Spinal cord (tissue), 9 donors: ENCODE measurements at regions not wholly inside any gene's neighbourhood (a gene's known extent, or its start where the extent isn't known, plus 50 kb on each side); places are given as distances from the start of the nearest gene placed in this dataset.

Source experiments
- DNase-seq, 6 donors: peaks; one replicate each; pipeline versions ENCODE4 v3.0.0 to v3.0.0-alpha.2; 2013 to 2015; ENCODE audit warnings: low spot score in 6 of 6, low read depth in 4 of 6
- H3K27ac ChIP-seq: one replicate; pipeline ENCODE4 v1.5.1; 2013; ENCODE audit warnings: low read depth, low read length, control low read depth
- H3K27me3 ChIP-seq: one replicate; pipeline ENCODE4 v1.6.1; 2013; ENCODE audit warnings: low read length; ENCODE audit not compliant: control insufficient read depth, insufficient read depth
- H3K36me3 ChIP-seq: one replicate; pipeline ENCODE4 v1.6.1; 2013; ENCODE audit warnings: low read length; ENCODE audit not compliant: control insufficient read depth, insufficient read depth
- H3K4me1 ChIP-seq: one replicate; pipeline ENCODE4 v1.6.1; 2013; ENCODE audit warnings: low read length; ENCODE audit not compliant: control insufficient read depth, insufficient read depth
- H3K4me3 ChIP-seq: one replicate; pipeline ENCODE4 v1.5.1; 2013; ENCODE audit warnings: low read depth, low read length, control low read depth
- H3K9me3 ChIP-seq: one replicate; pipeline ENCODE4 v1.6.1; 2013; ENCODE audit warnings: low read length; ENCODE audit not compliant: control insufficient read depth, insufficient read depth
- WGBS: methylation state at CpG from one replicate; pipeline ENCODE4 v1.1.5; 2013; ENCODE audit warnings: missing lambda C conversion rate; ENCODE audit not compliant: insufficient coverage; 5-methylcytosine and 5-hydroxymethylcytosine counted together
- donor health status: healthy.

- no peak overlapping the region for H3K27ac ChIP-seq
- no peak overlapping the region for H3K4me3 ChIP-seq
- WGBS, result 88% methylated on average over 10 of the region's 11 CpGs
- no peaks in the 10 kb centered on the region for H3K27me3 ChIP-seq
- no peaks in the 10 kb centered on the region for H3K36me3 ChIP-seq
- H3K4me1 ChIP-seq, result no peaks in the 10 kb centered on the region
- no peaks in the 10 kb centered on the region for H3K9me3 ChIP-seq
- DNase-seq, result no peak
Measured at GRCh38 chr2:59413751-59414570, 1139.5 kb downstream of the BCL11A start.

DNA sequence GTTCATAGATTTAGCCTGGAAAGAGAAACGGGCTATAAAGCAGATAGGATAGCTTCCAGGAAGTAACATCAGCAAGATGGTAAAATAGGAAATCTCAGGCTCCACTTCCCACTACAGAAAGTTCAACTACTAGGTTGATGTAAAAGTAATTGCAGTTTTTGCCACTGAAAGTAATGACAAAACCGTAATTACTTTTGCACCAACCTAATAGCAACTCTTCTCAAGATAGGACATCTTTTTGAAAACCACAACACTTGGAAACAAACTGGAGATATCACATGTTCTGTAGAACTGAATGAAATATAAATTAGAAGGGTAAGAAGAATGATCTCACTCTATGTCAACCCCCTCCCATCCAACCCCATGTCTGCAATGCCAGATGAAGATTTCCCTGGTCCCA lies 1154.3 kb downstream of the BCL11A start:
- Histone ChIP-seq H3K27me3 (no peaks in the 10 kb centered on the region), H3K36me3 (no peaks in the 10 kb centered on the region), H3K4me1 (no peaks in the 10 kb centered on the region), H3K27ac (no peak overlapping the region), H3K4me3 (no peak overlapping the region), H3K9me3 (no peaks in the 10 kb centered on the region)
- DNase-seq, result no peak
- WGBS, result no CpG with 5 or more reads among the region's 2 CpGs

GRCh38 chr2:59398081-59398480 lies 1155.4 kb downstream of the BCL11A start:
- H3K4me1 ChIP-seq, result no peaks in the 10 kb centered on the region
- H3K4me3 ChIP-seq, result no peak overlapping the region
- H3K9me3 ChIP-seq, result no peaks in the 10 kb centered on the region
- no peak overlapping the region for H3K27ac ChIP-seq
- no peak for DNase-seq
- H3K27me3 ChIP-seq, result no peaks in the 10 kb centered on the region
- no peaks in the 10 kb centered on the region for H3K36me3 ChIP-seq

DNA sequence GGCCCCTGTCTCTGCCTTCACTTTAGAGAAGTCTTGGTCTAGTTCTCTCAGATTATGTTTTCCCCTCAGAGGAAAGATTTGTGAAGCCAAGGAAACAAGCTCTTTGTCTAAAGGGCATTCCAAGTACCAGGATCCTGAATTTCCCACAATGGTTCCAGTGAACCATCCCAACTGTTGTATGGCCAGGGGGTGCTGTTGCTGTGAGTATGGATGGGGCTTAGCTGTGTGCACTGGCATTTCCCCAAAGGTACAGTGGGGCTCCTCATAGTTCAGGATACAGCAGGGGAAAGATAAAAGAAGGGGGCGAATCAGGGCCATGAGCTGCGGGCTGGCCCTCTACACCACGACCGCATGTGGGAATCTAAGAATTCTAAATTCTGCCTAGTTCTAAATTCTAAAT lies 1154.0 kb upstream of the FANCL start:
- Histone ChIP-seq H3K27ac (no peak overlapping the region), H3K4me1 (no peaks in the 10 kb centered on the region), H3K9me3 (no peaks in the 10 kb centered on the region), H3K27me3 (no peaks in the 10 kb centered on the region), H3K4me3 (no peak overlapping the region), H3K36me3 (no peaks in the 10 kb centered on the region)
- DNase-seq, result peak in 1 of 6 donors; percentile 2
- WGBS, result no CpG with 5 or more reads among the region's 4 CpGs

DNA sequence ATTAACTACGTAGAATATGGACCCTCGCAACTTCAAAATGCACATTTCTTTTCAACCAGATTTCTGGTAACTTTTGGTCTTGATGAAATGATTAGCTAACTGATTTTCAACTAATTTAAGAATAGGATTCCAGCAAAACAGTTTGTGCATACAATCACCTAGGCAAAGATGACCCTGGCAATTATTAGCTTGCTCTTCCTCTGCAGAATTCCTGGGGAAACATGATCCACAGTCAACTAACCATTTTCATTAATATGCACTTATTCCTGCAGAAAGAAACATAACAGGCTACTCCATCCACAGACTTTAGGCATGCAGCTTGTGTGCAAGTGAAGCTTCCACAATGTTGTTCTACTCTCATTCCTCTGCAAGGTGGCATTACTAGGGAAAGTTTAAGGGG lies 1150.8 kb upstream of the FANCL start:
- Histone ChIP-seq H3K27ac (no peak overlapping the region), H3K4me1 (no peaks in the 10 kb centered on the region), H3K4me3 (no peak overlapping the region), H3K27me3 (no peaks in the 10 kb centered on the region), H3K9me3 (no peaks in the 10 kb centered on the region), H3K36me3 (no peaks in the 10 kb centered on the region)
- DNase-seq, result no peak
- WGBS, result no CpG with 5 or more reads among the region's 2 CpGs

DNA sequence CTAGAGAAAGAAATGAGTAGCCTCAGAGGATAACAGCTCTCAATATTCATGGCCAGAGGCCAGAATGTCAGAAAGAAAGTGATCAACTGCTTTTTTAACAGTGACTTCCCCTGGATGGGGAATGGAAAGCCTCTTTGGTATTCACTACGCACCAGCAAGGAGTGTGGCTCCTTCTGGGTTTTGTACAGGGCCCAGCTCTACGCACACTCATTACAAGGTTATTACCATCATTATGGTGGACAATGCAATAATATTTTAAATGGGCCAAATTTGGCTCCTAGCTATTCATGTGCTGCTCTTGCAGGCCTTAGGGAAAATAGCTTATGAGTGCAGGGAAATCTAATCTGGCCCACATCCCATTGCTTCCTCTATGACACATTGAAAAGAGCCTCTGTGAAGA lies 1149.5 kb upstream of the FANCL start:
- no peaks in the 10 kb centered on the region for H3K4me1 ChIP-seq
- H3K36me3 ChIP-seq, result no peaks in the 10 kb centered on the region
- H3K27ac ChIP-seq, result no peak overlapping the region
- no peaks in the 10 kb centered on the region for H3K27me3 ChIP-seq
- no peak for DNase-seq
- no peak overlapping the region for H3K4me3 ChIP-seq
- no peaks in the 10 kb centered on the region for H3K9me3 ChIP-seq
- WGBS, result 80% methylated on average over 1 of the region's 2 CpGs

GRCh38 chr2:59389240-59389639 lies 1148.1 kb upstream of the FANCL start:
- Histone ChIP-seq H3K36me3 (no peaks in the 10 kb centered on the region), H3K27ac (no peak overlapping the region), H3K27me3 (no peaks in the 10 kb centered on the region), H3K4me3 (no peak overlapping the region), H3K4me1 (no peaks in the 10 kb centered on the region), H3K9me3 (no peaks in the 10 kb centered on the region)
- peak in 1 of 6 donors; percentile 12 for DNase-seq
- WGBS, result no CpG with 5 or more reads among the region's 1 CpG

- DNase-seq, result no peak
- Histone ChIP-seq H3K9me3 (no peaks in the 10 kb centered on the region), H3K27me3 (no peaks in the 10 kb centered on the region), H3K4me1 (no peaks in the 10 kb centered on the region), H3K36me3 (no peaks in the 10 kb centered on the region), H3K27ac (no peak overlapping the region), H3K4me3 (no peak overlapping the region)
- no CpG with 5 or more reads among the region's 10 CpGs for WGBS
Measured at GRCh38 chr2:59385971-59386370, 1144.8 kb upstream of the FANCL start.

DNA sequence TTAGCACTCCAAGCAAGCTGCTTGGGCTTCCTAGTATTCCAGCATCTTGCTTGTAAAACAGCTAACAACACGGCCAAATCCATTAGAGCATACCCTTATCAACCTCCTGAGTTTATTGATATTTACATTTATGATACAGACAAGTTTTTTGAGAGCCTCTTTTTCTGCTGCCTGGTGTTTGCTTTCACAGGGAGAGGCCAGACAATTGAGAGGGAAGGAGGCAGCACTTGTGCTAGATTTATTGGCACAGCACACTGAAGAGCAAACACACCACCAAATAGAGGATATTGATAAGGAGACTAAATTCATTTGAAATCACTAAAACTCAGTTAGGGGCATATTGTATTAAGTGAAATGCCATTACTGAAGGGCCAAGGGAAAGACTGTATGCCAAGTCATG lies 1142.3 kb upstream of the FANCL start:
- no peaks in the 10 kb centered on the region for H3K27me3 ChIP-seq
- no CpG with 5 or more reads among the region's 1 CpG for WGBS
- H3K4me3 ChIP-seq, result no peak overlapping the region
- H3K4me1 ChIP-seq, result no peaks in the 10 kb centered on the region
- H3K27ac ChIP-seq, result no peak overlapping the region
- peak in 2 of 6 donors; percentile 4 to 27 for DNase-seq
- H3K9me3 ChIP-seq, result no peaks in the 10 kb centered on the region
- H3K36me3 ChIP-seq, result no peaks in the 10 kb centered on the region

DNA sequence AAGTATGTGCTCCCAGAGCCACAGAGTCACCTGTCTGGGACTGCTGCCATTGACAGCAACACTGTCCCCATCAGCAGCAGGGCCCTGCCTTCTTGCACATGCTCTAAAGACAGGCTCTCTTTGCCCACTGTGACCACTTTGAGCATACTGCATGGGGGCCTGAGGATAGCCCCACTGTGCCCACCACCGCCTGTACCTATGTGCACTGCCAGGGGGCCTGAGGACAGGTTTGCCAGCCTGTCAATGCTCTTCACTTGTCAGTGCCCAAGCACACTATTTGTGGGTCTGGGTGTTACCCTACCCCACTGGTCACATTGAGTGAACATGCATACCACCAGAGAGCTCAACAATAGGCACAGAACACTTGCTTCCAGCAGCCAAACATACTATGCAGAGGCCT lies 1137.0 kb upstream of the FANCL start:
- no peaks in the 10 kb centered on the region for H3K4me1 ChIP-seq
- no peak overlapping the region for H3K27ac ChIP-seq
- no peaks in the 10 kb centered on the region for H3K27me3 ChIP-seq
- no peak overlapping the region for H3K4me3 ChIP-seq
- H3K9me3 ChIP-seq, result no peaks in the 10 kb centered on the region
- 100% methylated on average over 1 of the region's 1 CpG for WGBS
- H3K36me3 ChIP-seq, result no peaks in the 10 kb centered on the region
- no peak for DNase-seq
